GM12874 (cell line): ENCODE measurements at regions not wholly inside any gene's neighbourhood (a gene's known extent, or its start where the extent isn't known, plus 50 kb on each side); places are given as distances from the start of the nearest gene placed in this dataset.

Source experiments
- TF ChIP-seq, protein P1 (sequence below): IDR thresholded peaks from 2 replicates; pipeline ENCODE4 v1.5.1; 2011; ENCODE audit warnings: low read depth, mild to moderate bottlenecking, control low read depth, low read length, moderate library complexity; ENCODE audit not compliant: insufficient read depth

DNA sequence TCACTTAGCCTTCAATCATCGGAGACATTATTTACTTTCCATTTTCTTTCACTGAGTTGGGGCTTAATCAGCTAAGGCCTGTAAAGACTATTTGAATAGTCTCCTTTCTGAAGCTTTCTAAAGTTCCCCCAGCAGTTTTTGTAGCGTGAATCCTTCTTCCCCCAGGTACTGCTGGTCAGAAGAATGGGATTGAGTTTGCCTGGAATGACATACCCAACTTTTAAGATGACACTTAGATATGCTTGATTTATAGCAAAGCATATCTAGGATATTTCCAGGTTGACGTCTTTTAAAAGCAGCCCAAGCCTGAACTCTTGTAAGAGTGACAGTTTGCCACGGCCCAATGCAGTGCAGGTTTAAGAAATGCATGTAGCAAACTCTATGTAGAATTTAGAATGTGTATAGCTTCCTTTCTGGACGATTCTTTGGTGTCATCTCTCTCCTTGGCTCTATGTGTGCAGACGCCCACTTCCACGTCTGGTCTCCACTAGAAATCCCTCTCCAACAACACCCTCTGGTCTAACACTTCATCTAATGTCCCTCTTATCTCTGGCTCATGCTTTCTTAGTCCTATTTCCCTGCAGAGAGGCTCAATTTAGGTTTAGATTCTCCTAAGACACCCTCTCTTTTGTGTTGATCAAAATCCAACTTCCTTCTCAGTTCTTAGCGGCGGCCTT lies 175.0 kb upstream of the CYRIA start:
- TF ChIP-seq, protein P1, sequence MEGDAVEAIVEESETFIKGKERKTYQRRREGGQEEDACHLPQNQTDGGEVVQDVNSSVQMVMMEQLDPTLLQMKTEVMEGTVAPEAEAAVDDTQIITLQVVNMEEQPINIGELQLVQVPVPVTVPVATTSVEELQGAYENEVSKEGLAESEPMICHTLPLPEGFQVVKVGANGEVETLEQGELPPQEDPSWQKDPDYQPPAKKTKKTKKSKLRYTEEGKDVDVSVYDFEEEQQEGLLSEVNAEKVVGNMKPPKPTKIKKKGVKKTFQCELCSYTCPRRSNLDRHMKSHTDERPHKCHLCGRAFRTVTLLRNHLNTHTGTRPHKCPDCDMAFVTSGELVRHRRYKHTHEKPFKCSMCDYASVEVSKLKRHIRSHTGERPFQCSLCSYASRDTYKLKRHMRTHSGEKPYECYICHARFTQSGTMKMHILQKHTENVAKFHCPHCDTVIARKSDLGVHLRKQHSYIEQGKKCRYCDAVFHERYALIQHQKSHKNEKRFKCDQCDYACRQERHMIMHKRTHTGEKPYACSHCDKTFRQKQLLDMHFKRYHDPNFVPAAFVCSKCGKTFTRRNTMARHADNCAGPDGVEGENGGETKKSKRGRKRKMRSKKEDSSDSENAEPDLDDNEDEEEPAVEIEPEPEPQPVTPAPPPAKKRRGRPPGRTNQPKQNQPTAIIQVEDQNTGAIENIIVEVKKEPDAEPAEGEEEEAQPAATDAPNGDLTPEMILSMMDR, result no peak

DNA sequence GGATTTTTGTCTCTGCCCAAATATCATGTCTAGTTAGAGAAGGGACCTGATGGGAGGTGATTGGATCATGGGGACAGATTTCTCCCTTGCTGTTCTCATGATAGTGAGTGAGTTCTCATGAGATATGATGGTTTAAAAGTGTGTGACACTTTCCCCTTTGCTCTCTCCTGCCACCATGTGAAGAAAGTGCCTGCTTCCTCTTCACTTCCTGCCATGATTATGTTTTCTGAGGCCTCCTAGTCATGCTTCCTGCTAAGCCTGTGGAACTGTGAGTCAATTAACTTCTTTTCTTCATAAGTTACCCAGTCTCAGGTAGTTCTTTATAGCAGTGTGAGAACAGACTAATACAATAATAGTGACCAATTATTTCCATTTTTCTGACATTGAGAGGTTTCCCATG lies 167.3 kb upstream of the CYRIA start:
- TF ChIP-seq, protein P1, result no peak

DNA sequence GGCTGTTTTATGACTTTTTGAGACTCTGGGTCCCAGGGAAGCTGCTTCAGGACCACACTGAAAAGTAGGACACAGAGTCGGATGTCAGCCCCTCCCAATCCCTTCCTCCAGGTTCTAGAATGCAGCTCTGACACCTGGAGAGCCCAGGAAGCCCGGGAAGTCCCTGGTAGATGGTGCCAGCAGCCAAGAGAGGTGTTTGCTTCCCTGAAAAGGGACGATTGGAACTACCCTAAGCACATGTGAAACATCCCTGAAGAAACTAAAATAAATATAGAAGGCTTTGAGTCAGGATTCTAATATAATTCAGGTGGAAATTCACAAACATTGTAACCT lies 163.2 kb upstream of the CYRIA start:
- TF ChIP-seq, protein P1, result no peak

DNA sequence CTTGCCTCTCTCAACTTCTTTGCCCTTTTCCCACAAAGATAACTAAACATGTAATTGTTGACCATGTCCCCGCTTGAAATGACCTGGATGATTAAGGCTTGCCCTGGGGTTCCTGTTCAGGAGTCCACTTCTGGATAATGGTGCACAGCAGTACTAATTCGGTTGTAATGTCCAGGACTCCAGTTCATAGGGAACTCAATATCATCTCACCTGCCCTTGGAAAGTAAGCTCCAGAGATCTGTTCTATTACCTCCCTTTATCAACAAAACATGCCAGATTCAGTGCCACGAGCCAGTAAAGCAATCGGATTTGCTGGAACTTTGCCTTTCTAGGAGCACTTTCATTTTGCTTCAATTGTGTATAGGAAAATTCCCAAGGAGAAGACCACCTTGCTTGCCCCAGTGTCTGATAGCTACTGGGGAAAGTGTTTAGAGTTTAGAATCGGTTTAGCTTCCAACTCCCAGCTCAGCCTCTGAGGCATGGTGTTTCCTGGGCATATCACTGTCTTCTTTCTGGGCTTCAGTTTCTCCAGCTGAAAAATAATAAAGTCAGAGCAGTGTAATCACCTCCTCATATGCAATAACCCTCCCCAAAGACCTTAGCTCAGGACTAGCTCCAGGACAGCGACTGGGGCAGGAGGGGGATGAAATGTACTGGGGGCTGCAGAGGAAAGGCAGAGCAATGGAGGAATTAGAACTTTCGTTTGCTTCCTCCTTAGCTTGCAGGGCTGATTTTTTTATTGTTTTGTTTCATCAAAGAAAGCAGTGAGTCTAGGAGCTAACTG lies 162.6 kb upstream of the CYRIA start:
- TF ChIP-seq, protein P1, result no peak

DNA sequence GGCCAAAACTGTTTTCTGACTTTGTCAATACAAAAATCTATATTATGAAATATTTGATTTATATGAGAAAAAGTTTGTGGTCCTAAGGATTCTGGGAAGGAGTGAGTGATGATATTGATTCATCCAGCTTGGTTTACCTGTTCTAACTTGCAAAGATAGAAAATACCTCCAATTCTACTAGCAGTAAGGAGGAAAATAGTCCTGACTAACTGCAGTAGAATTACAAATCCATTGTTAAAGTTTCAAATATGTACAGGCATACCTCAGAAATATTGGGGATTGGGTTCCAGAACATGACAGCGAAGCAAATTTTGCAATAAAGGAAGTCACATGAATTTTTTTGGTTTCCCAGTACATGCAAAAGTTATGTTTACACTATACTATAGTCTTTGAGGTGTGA lies 158.8 kb upstream of the CYRIA start:
- TF ChIP-seq, protein P1, result no peak

DNA sequence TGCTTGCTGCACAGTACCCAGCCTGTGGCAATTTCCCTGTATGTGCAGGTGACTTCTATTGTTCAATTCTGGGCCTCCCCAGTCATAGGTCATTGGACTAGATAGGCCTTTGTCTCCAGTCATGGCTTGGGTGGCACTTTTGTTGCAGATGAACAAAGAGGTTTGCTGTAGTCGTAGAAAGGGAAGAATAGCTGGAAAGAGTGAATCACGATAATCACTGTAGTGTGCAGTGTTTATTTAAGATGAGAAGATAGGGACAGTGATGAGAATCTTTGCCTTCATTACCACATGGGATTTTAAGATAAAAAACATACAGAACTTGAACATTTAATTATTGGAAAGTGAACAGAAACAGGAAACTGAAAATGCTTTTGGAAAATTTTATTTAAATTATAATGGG lies 156.1 kb upstream of the CYRIA start:
- TF ChIP-seq, protein P1, result no peak

DNA sequence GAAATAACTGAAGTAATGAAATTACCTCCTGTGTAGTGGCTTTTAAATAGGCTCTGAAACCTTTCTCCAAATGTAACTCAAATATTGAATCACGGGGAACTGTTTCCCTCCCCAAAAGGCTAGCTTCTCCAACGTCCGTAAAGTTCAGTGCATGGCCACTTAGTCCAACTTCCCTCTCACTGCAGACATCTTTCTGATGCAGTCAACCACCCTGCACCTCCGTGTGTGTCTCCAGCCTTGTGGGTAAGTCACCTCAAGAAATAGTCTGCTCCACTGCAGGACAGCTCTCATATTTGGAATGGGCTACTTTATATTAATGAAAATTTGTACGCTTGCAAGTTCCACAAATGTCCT lies 152.5 kb upstream of the CYRIA start:
- TF ChIP-seq, protein P1, result no peak
